ENCODE measurements at regions not wholly inside any gene's neighbourhood (a gene's known extent, or its start where the extent isn't known, plus 50 kb on each side); places are given as distances from the start of the nearest gene placed in this dataset.

DNA sequence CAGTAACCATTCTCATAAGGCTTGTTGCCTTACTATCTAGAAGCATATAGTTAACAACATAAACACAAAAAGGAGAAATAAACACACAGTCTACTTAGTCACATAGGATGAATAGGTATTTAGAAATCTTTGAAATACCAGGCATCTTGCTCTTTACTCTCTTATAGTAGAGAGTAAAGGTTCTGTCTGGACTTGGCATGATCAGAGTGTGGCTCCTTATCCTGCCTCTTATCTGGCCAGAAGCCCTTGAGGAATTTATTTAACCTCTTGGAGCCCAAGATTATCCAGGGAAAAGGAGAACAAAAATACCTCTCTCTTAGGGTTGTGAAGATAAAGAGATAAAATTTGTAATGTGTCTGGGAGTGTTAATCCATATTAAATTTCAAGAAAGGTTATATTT is 100.2 kb upstream of the MBNL2 start:
- TF ChIP-seq, protein P1, sequence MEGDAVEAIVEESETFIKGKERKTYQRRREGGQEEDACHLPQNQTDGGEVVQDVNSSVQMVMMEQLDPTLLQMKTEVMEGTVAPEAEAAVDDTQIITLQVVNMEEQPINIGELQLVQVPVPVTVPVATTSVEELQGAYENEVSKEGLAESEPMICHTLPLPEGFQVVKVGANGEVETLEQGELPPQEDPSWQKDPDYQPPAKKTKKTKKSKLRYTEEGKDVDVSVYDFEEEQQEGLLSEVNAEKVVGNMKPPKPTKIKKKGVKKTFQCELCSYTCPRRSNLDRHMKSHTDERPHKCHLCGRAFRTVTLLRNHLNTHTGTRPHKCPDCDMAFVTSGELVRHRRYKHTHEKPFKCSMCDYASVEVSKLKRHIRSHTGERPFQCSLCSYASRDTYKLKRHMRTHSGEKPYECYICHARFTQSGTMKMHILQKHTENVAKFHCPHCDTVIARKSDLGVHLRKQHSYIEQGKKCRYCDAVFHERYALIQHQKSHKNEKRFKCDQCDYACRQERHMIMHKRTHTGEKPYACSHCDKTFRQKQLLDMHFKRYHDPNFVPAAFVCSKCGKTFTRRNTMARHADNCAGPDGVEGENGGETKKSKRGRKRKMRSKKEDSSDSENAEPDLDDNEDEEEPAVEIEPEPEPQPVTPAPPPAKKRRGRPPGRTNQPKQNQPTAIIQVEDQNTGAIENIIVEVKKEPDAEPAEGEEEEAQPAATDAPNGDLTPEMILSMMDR (IDR thresholded peaks at IDR 0.05), result no peak
- Mint-ChIP-seq H3K4me1 (ENCODE audit: low read depth) (peaks cover 62% of the 10 kb centered on the region), H3K4me3 (peak overlapping the region; percentile 44; the same call in 1 of the 2 replicates), H3K27ac (peak overlapping the region; percentile 14; the same call in 1 of the 2 replicates), H3K27me3 (ENCODE audit: insufficient read depth) (no peaks in the 10 kb centered on the region; the same call in 1 of the 2 replicates), H3K36me3 (ENCODE audit: low read depth) (no peaks in the 10 kb centered on the region), H3K9me3 (no peaks in the 10 kb centered on the region)
- DNase-seq, result peak; percentile 44

DNA sequence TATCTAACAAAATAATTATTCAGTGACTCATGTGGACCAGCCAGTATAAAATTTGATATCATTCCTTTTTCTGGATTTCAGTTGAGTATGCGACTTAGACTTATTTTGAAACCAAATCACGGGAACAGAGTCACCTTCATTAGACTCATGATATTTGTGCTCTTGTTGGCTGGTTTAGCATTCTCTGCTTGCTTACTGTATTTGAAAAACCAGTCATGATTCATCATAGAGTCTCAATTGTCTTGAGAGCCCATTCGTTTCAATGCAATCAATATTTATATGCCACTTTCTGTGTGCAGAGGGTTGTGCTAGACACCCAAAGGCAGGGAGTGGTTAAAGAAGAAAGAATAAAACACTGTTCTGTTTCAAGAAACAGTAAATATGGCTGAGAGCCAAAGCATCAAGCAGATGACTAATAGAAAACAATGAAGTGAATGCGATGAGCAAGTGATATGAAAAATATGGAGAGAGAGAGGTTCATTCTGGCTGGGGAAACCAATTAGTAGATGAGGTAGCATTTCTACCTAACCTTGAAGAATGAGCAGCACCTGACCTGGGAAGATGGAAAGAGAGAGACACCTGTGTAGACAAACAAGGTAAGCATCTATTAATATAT is 99.6 kb upstream of the MBNL2 start:
- peak overlapping the region; percentile 27 for H3K27ac Mint-ChIP-seq
- peaks cover 61% of the 10 kb centered on the region for H3K4me1 Mint-ChIP-seq (ENCODE audit: low read depth)
- TF ChIP-seq, protein P1 (IDR thresholded peaks at IDR 0.05), result no peak
- H3K27me3 Mint-ChIP-seq (ENCODE audit: insufficient read depth), result peaks cover 2% of the 10 kb centered on the region; the same call in 1 of the 2 replicates
- DNase-seq, result peak; percentile 78
- H3K4me3 Mint-ChIP-seq, result peak overlapping the region; percentile 14
- H3K36me3 Mint-ChIP-seq (ENCODE audit: low read depth), result no peaks in the 10 kb centered on the region
- H3K9me3 Mint-ChIP-seq, result no peaks in the 10 kb centered on the region

DNA sequence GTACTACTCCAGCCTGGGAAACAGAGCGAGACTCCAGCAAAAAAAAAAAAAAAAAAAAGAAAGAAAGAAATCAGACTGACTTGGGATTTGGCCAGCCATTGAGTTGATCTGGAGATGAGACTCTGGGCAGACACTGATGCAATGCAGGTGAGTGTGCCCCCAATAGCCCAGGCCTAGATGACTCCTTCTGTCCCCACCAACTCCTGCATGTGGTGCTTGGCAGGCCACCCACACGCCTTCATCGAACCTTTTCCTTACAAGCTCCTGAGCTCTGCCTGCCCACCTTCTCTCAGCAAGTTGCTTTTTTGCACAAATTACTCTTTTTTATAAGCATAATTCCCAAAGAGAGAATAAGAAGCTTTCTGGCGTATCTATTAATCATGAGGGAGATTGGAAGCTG is 97.9 kb upstream of the MBNL2 start:
- H3K4me3 Mint-ChIP-seq, result no peak overlapping the region
- peaks cover 2% of the 10 kb centered on the region; the same call in 1 of the 2 replicates for H3K27me3 Mint-ChIP-seq (ENCODE audit: insufficient read depth)
- TF ChIP-seq, protein P1 (IDR thresholded peaks at IDR 0.05), result no peak
- H3K36me3 Mint-ChIP-seq (ENCODE audit: low read depth), result no peaks in the 10 kb centered on the region
- no peak for DNase-seq
- no peaks in the 10 kb centered on the region for H3K9me3 Mint-ChIP-seq
- peaks cover 61% of the 10 kb centered on the region for H3K4me1 Mint-ChIP-seq (ENCODE audit: low read depth)
- no peak overlapping the region for H3K27ac Mint-ChIP-seq

DNA sequence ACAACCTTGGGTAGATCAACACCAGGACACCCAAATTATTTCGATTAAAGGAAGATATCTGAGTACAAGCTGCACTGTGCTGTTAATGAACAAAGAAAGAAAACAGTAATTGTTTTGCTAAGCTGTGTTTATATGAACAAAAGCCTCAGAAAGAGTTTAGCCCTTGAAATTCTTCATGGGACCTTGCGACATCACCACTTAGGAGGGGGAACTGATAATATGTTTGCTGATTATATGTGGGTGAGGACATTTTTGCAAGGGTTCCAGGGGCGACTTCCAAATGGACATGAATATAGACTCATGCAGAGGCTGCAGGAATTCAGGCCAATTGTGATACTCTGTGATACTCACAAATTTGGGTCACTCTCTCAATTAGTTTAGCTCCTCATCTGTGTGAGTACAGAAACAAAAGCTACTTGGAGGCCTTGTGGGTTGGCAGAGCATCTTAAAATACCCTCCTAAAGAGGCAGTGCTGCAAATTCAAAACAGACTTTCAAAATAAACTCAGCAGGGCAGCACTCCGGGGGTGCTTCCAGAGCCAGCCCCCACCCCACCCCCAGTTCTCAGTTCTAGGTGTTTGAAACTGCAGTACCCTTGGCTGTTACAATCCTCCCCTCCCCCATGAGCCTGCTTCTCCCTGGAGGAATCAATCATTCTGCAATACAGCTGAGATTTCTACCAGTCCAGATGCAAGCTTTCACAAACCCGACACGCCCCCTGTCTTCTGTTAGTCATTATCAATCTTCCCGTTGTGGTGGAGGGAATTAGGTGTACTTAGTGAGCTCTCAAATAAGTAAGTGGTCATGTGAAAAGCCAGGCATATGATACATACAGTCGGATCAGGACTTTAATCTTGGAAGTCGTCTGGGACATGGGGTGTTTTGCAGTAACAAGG is 97.0 kb upstream of the MBNL2 start:
- Mint-ChIP-seq H3K9me3 (no peaks in the 10 kb centered on the region), H3K27me3 (ENCODE audit: insufficient read depth) (peaks cover 2% of the 10 kb centered on the region; the same call in 1 of the 2 replicates), H3K36me3 (ENCODE audit: low read depth) (no peaks in the 10 kb centered on the region), H3K27ac (no peak overlapping the region), H3K4me1 (ENCODE audit: low read depth) (peaks cover 61% of the 10 kb centered on the region), H3K4me3 (peak overlapping the region; percentile 20)
- DNase-seq, result peak; percentile 60
- TF ChIP-seq, protein P1 (IDR thresholded peaks at IDR 0.05), result peak; percentile 58; the same call in 1 of the 2 replicates

DNA sequence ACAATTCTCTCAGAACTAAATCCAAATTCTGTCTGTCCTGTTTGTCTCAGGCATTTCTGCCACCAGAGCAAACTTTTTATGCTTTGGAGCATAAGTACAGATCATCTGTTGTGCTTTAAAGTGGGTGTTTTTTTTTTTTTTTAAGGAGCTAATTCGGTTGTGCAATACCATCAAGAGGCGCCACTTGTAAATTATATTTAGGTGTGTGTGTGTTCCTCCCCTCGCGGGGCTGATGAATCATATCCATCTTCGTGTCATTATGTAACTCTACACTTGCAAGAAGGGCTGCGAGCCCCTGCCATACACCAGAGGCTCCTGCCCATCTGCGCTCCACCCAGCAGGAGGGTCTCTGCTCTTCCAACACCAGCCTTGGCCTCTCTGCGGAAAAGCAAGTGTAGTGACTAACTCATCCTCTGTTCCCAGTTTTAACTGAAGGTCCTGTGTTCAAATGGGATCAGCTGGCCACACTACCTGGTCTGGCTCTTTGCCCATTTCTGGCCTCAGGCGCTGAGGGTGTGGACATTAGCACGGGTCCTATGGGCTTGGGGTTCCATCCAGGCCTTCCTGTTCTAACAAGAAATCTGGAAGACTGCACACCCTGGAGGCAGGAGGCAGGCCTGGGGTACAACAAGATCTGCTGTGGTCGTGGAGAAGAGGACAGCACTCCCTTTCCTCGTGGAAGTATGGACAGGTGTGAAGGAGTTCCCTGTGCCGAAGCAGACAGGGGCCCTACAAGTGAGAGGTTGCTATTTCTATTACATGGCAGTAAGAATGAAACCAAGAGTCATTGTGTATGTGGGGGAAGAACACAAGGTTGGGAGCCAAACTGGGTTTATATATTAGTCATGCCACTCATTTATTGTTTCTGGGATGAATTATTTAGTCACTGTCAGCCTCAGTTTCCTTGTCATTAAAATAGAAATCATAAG is 96.1 kb upstream of the MBNL2 start:
- Mint-ChIP-seq H3K36me3 (ENCODE audit: low read depth) (no peaks in the 10 kb centered on the region), H3K27ac (no peak overlapping the region), H3K4me1 (ENCODE audit: low read depth) (peaks cover 52% of the 10 kb centered on the region), H3K4me3 (peak overlapping the region; percentile 20), H3K9me3 (no peaks in the 10 kb centered on the region), H3K27me3 (ENCODE audit: insufficient read depth) (peaks cover 2% of the 10 kb centered on the region; the same call in 1 of the 2 replicates)
- TF ChIP-seq, protein P1 (IDR thresholded peaks at IDR 0.05), result 0 out of 2 replicates have a peak, but pooled peaks have one; percentile 13
- DNase-seq, result peak; percentile 18
